Stomach (tissue), 8 donors: ENCODE measurements at regions not wholly inside any gene's neighbourhood (a gene's known extent, or its start where the extent isn't known, plus 50 kb on each side); places are given as distances from the start of the nearest gene placed in this dataset.
"Not testable (repeated sequence)": the region's sequence is repeated elsewhere in the genome, so short reads cannot be mapped to it uniquely, and the experiment has no call there.

ENCODE experiments used
- DNase-seq, 2 donors: peaks; one replicate each; pipeline versions ENCODE4 v3.0.0 to v3.0.0-alpha.2; 2013 to 2019
- H3K27ac ChIP-seq, 5 donors: fragments of 200-600 bp in 4 of 5; sonication (generic) in 4 of 5; one replicate each; pipeline ENCODE4 v1.5.1; 2013 to 2019; ENCODE audit warnings: mild to moderate bottlenecking in 1 of 5, moderate library complexity in 1 of 5
- H3K27me3 ChIP-seq, 3 donors: fragments of 200-600 bp; sonication (generic); one replicate each; pipeline ENCODE4 v1.5.1; 2017 to 2019; ENCODE audit warnings: mixed run types in 1 of 3
- H3K36me3 ChIP-seq, 4 donors: fragments of 200-600 bp; sonication (generic); 1 replicate in 3 of 4; 2 replicates in 1 of 4; pipeline ENCODE4 v1.5.1; 2016 to 2019
- H3K4me1 ChIP-seq, 4 donors: fragments of 200-600 bp; sonication (generic); one replicate each; pipeline ENCODE4 v1.5.1; 2016 to 2019
- H3K4me3 ChIP-seq, 4 donors: fragments of 200-600 bp; sonication (generic) in 3 of 4; one replicate each; pipeline ENCODE4 v1.5.1; 2016 to 2019; ENCODE audit warnings: mild to moderate bottlenecking in 1 of 4
- H3K9me3 ChIP-seq, 4 donors: fragments of 200-600 bp; sonication (generic); one replicate each; pipeline ENCODE4 v1.5.1; 2016 to 2019
- CTCF ChIP-seq, 7 experiments: fragments of 450-650 bp in 4 of 7; fragments of 200-600 bp in 3 of 7; sonication (generic) in 3 of 7; IDR thresholded peaks; one replicate each; pipeline ENCODE4 v1.5.1; 2016 to 2019; ENCODE audit warnings: antibody characterized with exemption in 7 of 7, control low read depth in 2 of 7, mild to moderate bottlenecking in 1 of 7
- EP300 ChIP-seq: sonication (generic); formaldehyde crosslinking; IDR thresholded peaks from one replicate; pipeline ENCODE4 v1.6.1; 2017; ENCODE audit warnings: antibody characterized with exemption
- POLR2A ChIP-seq, 4 donors: fragments of 450-650 bp; IDR thresholded peaks; one replicate each; pipeline ENCODE4 v1.6.1; 2016; ENCODE audit warnings: antibody characterized with exemption in 4 of 4, control low read depth in 2 of 4, mild to moderate bottlenecking in 1 of 4, moderate library complexity in 1 of 4
- POLR2AphosphoS5 ChIP-seq, 3 donors: sonication (generic); formaldehyde crosslinking; IDR thresholded peaks; one replicate each; pipeline ENCODE4 v1.6.1; 2016; ENCODE audit warnings: antibody characterized with exemption in 3 of 3
- WGBS, 5 donors: extraction: QIAGEN DNeasy Blood & Tissue Kit in 3 of 5; methylation state at CpG; one replicate each; pipeline versions ENCODE4 v1.1.5 to v1.1.7; 2013 to 2018; 5-methylcytosine and 5-hydroxymethylcytosine counted together
- intact Hi-C: fragments of 100-400 bp; cut with DNase I; formaldehyde crosslinking; loops from one replicate; pipeline ENCODE4 v1.15.1; 2023; ENCODE audit warnings: low total_unique reads
- donor health status: healthy with polysubstance abuse.
- donor health status: Bipolar disorder and iron deficiency.
- donor health status: healthy.

GRCh38 chr3:81197386-81197785, 564.1 kb downstream of the GBE1 start:
- intact Hi-C loops, result no loop called here
- WGBS, 5 donors, result 73 to 90% (median 87%) methylated on average over 3 of the region's 3 CpGs

DNA sequence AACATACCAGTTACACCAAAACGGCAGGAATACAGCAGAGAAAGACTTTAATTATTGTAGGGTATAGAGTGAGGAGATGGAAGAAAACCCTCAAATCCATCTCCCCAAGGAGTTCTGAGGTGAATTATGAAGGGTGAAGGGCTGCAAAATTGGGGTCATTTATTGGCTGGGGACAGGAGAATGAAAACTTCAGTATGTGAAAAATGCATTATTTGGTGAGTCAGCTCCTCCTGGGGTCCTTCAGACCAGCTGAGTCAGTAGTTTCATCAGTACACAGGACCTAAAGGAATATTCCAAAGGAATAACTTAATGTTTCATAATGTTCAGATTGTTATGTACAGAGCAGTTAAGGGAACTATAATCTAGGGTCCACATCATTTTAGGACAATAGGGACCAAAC, 566.0 kb downstream of the GBE1 start:
- H3K27me3 ChIP-seq, result no peaks in the 10 kb centered on the region
- WGBS, 5 donors, result 86 to 92% (median 88%) methylated on average over 1 of the region's 1 CpG
- DNase-seq, result no peak
- H3K36me3 ChIP-seq, result no peaks in the 10 kb centered on the region
- H3K27ac ChIP-seq, result no peak overlapping the region
- H3K4me1 ChIP-seq, result no peaks in the 10 kb centered on the region
- H3K4me3 ChIP-seq, result no peak overlapping the region
- no peak for TF ChIP-seq EP300
- no peak for TF ChIP-seq CTCF (IDR thresholded peaks at IDR 0.05)
- no peak for TF ChIP-seq POLR2AphosphoS5 (IDR thresholded peaks at IDR 0.05)
- TF ChIP-seq POLR2A (IDR thresholded peaks at IDR 0.05), result no peak
- intact Hi-C loops, result no loop called here
- no peaks in the 10 kb centered on the region for H3K9me3 ChIP-seq

More at GRCh38 chr3:81197386-81197785, 564.1 kb downstream of the GBE1 start:
- Histone ChIP-seq H3K4me3 (no peak overlapping the region), H3K27me3 (no peaks in the 10 kb centered on the region), H3K9me3 (no peaks in the 10 kb centered on the region), H3K27ac (no peak overlapping the region), H3K4me1 (no peaks in the 10 kb centered on the region), H3K36me3 (no peaks in the 10 kb centered on the region)
- peak in 1 of 2 donors; percentile 3 for DNase-seq
- no peak for TF ChIP-seq CTCF (IDR thresholded peaks at IDR 0.05)
- TF ChIP-seq POLR2A (IDR thresholded peaks at IDR 0.05), result no peak
- TF ChIP-seq EP300, result no peak
- no peak for TF ChIP-seq POLR2AphosphoS5 (IDR thresholded peaks at IDR 0.05)

DNA sequence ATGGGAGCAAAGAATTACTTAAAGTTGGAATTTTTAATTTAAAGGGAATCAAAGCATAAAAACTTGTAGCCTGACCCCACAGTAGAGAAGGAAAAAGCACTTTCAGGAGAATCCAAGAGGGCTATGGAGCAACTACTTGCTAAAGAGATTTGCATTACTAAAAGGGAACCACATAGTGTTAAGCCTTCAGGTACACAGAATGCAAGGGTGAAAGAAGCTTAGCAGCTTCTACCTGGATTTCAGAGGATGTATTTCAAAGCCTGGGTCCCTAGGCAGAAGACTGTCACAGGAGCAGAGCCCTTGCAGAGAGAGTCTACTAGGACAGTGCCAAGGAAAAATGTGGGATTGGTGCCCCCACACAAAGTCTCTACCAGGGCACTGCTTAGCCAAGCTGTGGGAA, 575.0 kb downstream of the GBE1 start:
- Histone ChIP-seq H3K9me3 (peaks cover 0 to 15% (median 2%) of the 10 kb centered on the region in 4 donors), H3K27me3 (no peaks in the 10 kb centered on the region), H3K36me3 (no peaks in the 10 kb centered on the region), H3K4me3 (no peak overlapping the region), H3K27ac (no peak overlapping the region), H3K4me1 (no peaks in the 10 kb centered on the region)
- no peak for DNase-seq
- no peak for TF ChIP-seq CTCF (IDR thresholded peaks at IDR 0.05)
- TF ChIP-seq POLR2A (IDR thresholded peaks at IDR 0.05), result no peak
- no peak for TF ChIP-seq EP300
- no peak for TF ChIP-seq POLR2AphosphoS5 (IDR thresholded peaks at IDR 0.05)
- intact Hi-C loops, result no loop called here

GRCh38 chr3:81182086-81182875, 579.2 kb downstream of the GBE1 start:
- H3K4me3 ChIP-seq, intact Hi-C loops, DNase-seq, H3K27ac ChIP-seq, H3K36me3 ChIP-seq, H3K27me3 ChIP-seq, H3K4me1 ChIP-seq: not testable (repeated sequence)
- WGBS, 5 donors, result 83 to 90% (median 87%) methylated on average over 12 of the region's 12 CpGs
- H3K9me3 ChIP-seq, result peaks cover 0 to 15% (median 2%) of the 10 kb centered on the region in 4 donors

DNA sequence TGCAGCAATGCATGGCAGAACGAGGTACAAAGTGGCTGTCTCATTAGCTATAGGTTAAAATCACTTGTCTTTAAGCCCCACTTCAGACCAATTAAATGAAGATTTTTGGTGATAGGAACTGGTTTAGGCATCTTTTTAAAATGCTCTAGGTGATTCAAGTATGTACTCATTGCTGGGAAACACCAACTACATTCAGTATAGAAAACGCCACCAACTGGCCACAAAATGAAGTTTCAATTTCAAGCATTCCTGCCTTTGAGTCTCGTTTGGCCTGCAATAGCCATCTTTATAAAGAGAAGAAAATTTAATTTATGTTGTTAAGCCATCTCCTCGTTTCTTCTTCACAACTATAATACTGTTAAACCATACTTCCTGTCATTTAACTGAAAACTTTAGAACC, 587.9 kb downstream of the GBE1 start:
- no peaks in the 10 kb centered on the region for H3K36me3 ChIP-seq
- no peak for DNase-seq
- TF ChIP-seq CTCF (IDR thresholded peaks at IDR 0.05) (peak in 2 of 7 experiments; percentile 3 to 6), EP300 (no peak), POLR2A (IDR thresholded peaks at IDR 0.05) (no peak), POLR2AphosphoS5 (IDR thresholded peaks at IDR 0.05) (no peak)
- 32 to 53% (median 48%) methylated on average over 4 of the region's 4 CpGs for WGBS, 5 donors
- H3K27ac ChIP-seq, result no peak overlapping the region
- intact Hi-C loops, result no loop called here
- H3K9me3 ChIP-seq, result no peaks in the 10 kb centered on the region
- no peak overlapping the region for H3K4me3 ChIP-seq
- H3K27me3 ChIP-seq, result no peaks in the 10 kb centered on the region
- H3K4me1 ChIP-seq, result no peaks in the 10 kb centered on the region
